SU-DHL-6 (cell line): ENCODE measurements at regions not wholly inside any gene's neighbourhood (a gene's known extent, or its start where the extent isn't known, plus 50 kb on each side); places are given as distances from the start of the nearest gene placed in this dataset.

Experiments
- EZH2phosphoT487 ChIP-seq: fragments of 200-600 bp; sonication (generic), shearing (Covaris generic); conservative IDR thresholded peaks from 2 replicates; pipeline ENCODE4 v1.6.1; 2018; ENCODE audit warnings: mild to moderate bottlenecking, antibody characterized with exemption, low read length, moderate library complexity, mixed read lengths
- TF ChIP-seq, protein P1 (sequence below): fragments of 200-600 bp; sonication (generic); IDR thresholded peaks from one replicate; pipeline ENCODE4 v1.5.1; 2017; ENCODE audit warnings: antibody characterized with exemption, mild to moderate bottlenecking, low read length, moderate library complexity; ENCODE audit not compliant: insufficient read depth, poor library complexity, severe bottlenecking

DNA sequence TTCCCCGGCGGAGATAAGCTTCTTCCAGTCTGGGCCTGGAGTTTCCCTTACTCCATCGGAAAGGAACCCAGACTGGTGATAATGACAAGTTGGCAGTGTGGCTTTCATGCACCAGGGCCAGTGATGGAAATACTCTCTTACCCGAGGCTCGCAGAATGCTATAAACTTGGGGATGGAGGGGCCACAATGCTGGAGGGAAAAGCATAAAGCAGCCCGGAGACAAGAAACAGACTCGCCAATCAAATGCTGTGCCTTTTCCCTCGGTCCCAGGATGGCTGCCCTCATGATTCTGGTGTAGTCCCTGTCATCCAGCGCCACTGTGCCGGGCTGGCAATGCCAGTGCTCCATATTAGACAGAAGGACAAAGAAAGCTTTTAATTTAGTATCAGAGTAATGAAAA, 325.6 kb downstream of the THBS2 start:
- TF ChIP-seq, protein P1, sequence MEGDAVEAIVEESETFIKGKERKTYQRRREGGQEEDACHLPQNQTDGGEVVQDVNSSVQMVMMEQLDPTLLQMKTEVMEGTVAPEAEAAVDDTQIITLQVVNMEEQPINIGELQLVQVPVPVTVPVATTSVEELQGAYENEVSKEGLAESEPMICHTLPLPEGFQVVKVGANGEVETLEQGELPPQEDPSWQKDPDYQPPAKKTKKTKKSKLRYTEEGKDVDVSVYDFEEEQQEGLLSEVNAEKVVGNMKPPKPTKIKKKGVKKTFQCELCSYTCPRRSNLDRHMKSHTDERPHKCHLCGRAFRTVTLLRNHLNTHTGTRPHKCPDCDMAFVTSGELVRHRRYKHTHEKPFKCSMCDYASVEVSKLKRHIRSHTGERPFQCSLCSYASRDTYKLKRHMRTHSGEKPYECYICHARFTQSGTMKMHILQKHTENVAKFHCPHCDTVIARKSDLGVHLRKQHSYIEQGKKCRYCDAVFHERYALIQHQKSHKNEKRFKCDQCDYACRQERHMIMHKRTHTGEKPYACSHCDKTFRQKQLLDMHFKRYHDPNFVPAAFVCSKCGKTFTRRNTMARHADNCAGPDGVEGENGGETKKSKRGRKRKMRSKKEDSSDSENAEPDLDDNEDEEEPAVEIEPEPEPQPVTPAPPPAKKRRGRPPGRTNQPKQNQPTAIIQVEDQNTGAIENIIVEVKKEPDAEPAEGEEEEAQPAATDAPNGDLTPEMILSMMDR, result no peak
- no peak for TF ChIP-seq EZH2phosphoT487
